Peyer's patch (tissue), 4 donors: ENCODE measurements at regions not wholly inside any gene's neighbourhood (a gene's known extent, or its start where the extent isn't known, plus 50 kb on each side); places are given as distances from the start of the nearest gene placed in this dataset.

ENCODE experiments used
- CTCF ChIP-seq, 6 experiments: fragments of 450-650 bp in 4 of 6; fragments of 200-600 bp in 2 of 6; sonication (generic) in 1 of 6; IDR thresholded peaks; one replicate each; pipeline ENCODE4 v1.5.1; 2017 to 2019; ENCODE audit warnings: antibody characterized with exemption in 6 of 6, mild to moderate bottlenecking in 3 of 6, moderate library complexity in 1 of 6
- POLR2A ChIP-seq, 2 donors: fragments of 450-650 bp; IDR thresholded peaks; one replicate each; pipeline ENCODE4 v1.5.1; 2017; ENCODE audit warnings: antibody characterized with exemption in 2 of 2, mild to moderate bottlenecking in 2 of 2, moderate library complexity in 2 of 2

GRCh38 chr22:25495285-25495684 is 69.2 kb upstream of the GRK3 start:
- TF ChIP-seq CTCF (IDR thresholded peaks at IDR 0.05) (no peak), POLR2A (IDR thresholded peaks at IDR 0.05) (no peak)
